ENCODE measurements at regions not wholly inside any gene's neighbourhood (a gene's known extent, or its start where the extent isn't known, plus 50 kb on each side); places are given as distances from the start of the nearest gene placed in this dataset.

DNA sequence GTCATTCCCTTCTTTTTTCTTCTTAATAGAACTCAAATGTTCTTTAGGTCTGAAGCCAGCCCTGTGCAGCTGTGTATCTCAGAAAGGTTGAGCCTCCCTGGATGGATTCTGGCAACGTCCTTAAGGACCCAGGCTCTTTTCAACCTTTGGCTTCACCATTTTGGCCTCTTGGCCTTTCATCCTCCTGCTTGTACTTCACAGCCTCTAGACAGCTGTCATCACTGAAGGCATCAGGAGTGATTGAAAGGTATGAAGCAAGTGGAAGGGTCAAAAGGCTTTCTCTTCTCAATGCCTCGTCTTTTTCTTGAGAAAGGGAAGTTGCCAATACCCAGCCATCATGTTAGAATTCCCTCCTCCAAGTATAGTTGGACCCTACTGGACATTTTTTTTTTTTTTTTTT lies 81.2 kb upstream of the RANBP3L start:
- ChIA-PET CTCF (interaction anchor here (1.3 to 1.4 kb wide), 2 partner anchors 117 to 125 kb away, joined by 3 to 4 read pairs; no protein-coding TSS in a partner anchor), POLR2A (no interaction called here)
- no peak for DNase-seq (ENCODE audit: low read depth, low spot score)
- TF ChIP-seq CTCF (IDR thresholded peaks at IDR 0.05; ENCODE audit: insufficient read depth, low read length, missing control alignments): no peak
- no peak overlapping the region for H3K4me3 ChIP-seq (ENCODE audit: low read depth, low read length)

DNA sequence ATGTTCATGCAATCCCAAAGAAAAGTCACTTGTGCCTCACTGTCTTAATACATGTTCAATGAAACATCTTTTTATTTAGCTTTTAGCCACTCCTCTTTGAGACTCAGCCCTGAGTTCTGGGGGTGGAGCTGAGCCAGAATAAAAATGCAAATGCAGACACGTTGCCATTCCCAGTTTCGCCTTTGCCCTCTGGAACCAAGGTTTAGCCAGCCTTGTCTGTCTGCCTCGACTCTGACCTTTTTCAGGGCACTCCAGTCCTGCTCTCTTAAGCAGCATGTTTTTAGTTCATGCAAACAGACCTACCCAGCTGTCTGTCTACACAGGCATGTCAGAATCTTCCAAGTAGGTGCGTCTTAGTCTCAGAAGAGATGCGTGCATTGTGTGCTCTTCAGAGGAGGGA lies 82.2 kb upstream of the RANBP3L start:
- TF ChIP-seq CTCF (IDR thresholded peaks at IDR 0.05; ENCODE audit: insufficient read depth, low read length, missing control alignments): no peak
- no peak for DNase-seq (ENCODE audit: low read depth, low spot score)
- POLR2A ChIA-PET: no interaction called here
- no peak overlapping the region for H3K4me3 ChIP-seq (ENCODE audit: low read depth, low read length)
- CTCF ChIA-PET: interaction anchor here (1.3 kb wide), 1 partner anchor 124 kb away, joined by 3 read pairs; no protein-coding TSS in a partner anchor

DNA sequence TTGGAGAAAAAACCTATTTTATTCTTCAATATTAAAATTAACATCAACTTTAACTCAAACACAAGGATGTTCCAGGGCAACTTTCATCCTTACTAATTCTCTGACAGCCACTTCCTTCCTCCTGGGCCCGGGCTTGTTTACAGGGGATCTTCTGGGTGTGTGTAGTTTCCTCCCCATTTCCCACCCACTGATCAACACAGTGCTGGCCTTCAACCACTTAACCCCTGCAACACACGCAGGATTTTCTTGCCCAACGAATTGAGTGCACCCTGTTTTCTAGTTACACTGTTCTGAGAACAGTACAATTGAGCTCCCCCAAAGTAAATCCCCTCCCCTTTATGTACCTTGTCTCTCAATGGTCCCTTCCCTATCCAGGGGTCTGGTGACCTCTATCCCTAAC lies 83.1 kb upstream of the RANBP3L start:
- TF ChIP-seq CTCF (IDR thresholded peaks at IDR 0.05; ENCODE audit: insufficient read depth, low read length, missing control alignments): no peak
- ChIA-PET POLR2A (no interaction called here), CTCF (no interaction called here)
- DNase-seq (ENCODE audit: low read depth, low spot score): no peak
- H3K4me3 ChIP-seq (ENCODE audit: low read depth, low read length): no peak overlapping the region

GRCh38 chr5:36385495-36385894 lies 83.8 kb upstream of the RANBP3L start:
- no peak for TF ChIP-seq CTCF (IDR thresholded peaks at IDR 0.05; ENCODE audit: insufficient read depth, low read length, missing control alignments)
- ChIA-PET POLR2A (no interaction called here), CTCF (interaction anchor here (0.8 kb wide), 1 partner anchor 9 kb away, joined by 3 read pairs; no protein-coding TSS in a partner anchor)
- H3K4me3 ChIP-seq (ENCODE audit: low read depth, low read length): no peak overlapping the region
- DNase-seq (ENCODE audit: low read depth, low spot score): no peak

- H3K4me3 ChIP-seq (ENCODE audit: low read depth, low read length): no peak overlapping the region
- DNase-seq (ENCODE audit: low read depth, low spot score): no peak
- ChIA-PET CTCF (interaction anchor here (0.8 to 4.8 kb wide), 8 partner anchors 9 to 304 kb away, joined by 3 to 26 read pairs (median 3); no protein-coding TSS in a partner anchor), POLR2A (no interaction called here)
- TF ChIP-seq CTCF (IDR thresholded peaks at IDR 0.05; ENCODE audit: insufficient read depth, low read length, missing control alignments): no peak
These were observed 86.6 kb upstream of the RANBP3L start for GRCh38 chr5:36388288-36388687.

DNA sequence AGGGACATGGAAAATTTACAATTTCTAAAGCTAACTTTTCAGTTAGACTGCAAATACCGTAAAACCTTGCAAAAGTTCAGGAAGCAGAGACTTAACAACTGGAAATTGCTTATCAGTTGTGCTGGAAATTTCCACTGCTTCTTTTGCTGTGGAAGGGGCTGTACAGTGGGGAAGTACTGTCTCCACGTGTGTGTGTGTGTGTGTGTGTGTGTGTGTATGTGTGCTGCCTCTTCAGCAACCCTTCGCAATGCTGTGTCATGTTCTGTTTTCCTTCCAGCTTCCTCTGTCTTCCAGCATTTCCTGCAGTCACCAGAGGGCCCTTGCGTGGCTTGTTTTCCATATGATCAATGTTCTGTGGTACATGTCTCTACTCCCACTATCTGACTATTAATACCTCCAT lies 87.5 kb upstream of the RANBP3L start:
- no peak for DNase-seq (ENCODE audit: low read depth, low spot score)
- ChIA-PET POLR2A (no interaction called here), CTCF (interaction anchor here (0.8 to 4.8 kb wide), 8 partner anchors 8 to 303 kb away, joined by 3 to 26 read pairs (median 4); partner anchors contain the start of gene NADK2)
- H3K4me3 ChIP-seq (ENCODE audit: low read depth, low read length): no peak overlapping the region
- TF ChIP-seq CTCF (IDR thresholded peaks at IDR 0.05; ENCODE audit: insufficient read depth, low read length, missing control alignments): no peak

All from AG04449 (cell line).